ENCODE measurements at regions not wholly inside any gene's neighbourhood (a gene's known extent, or its start where the extent isn't known, plus 50 kb on each side); places are given as distances from the start of the nearest gene placed in this dataset.

DNA sequence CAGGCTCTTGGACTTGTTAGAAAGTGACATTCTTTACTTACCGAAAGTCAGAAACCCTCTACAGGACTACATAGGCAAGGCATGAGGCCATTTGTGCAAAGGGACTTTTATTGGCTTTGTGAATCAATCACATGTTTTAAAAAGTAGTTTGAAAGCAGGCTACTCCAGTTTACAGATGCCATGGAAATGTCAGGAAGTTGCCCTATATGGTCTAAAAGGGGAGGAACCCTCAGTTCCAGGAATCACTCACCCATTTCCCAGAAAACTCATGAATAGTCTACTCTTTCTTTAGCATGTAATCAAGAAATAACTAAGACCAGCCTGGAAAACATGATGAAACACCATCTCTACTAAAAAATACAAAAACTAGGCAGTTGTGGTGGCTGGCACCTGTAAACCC lies 51.0 kb upstream of the MKRN3 start:
- Histone ChIP-seq H3K36me3 (ENCODE audit: control insufficient read depth, insufficient read depth, low read length) (no peaks in the 10 kb centered on the region), H3K27me3 (ENCODE audit: control insufficient read depth, insufficient read depth, low read length) (no peaks in the 10 kb centered on the region), H3K4me1 (ENCODE audit: control insufficient read depth, insufficient read depth, low read length) (no peaks in the 10 kb centered on the region), H3K9me3 (ENCODE audit: control insufficient read depth, insufficient read depth, low read depth, low read length) (no peaks in the 10 kb centered on the region), H3K4me3 (ENCODE audit: low read depth in 2 of 2, low read length in 2 of 2) (no peak overlapping the region), H3K27ac (ENCODE audit: low read length) (no peak overlapping the region)
- in situ Hi-C loops (cut with HindIII; ENCODE audit: low pct_unique_long_range_greater_than_20kb, low sequenced_read_pairs): no loop called here
- POLR2A ChIA-PET: no interaction called here
- DNase-seq (ENCODE audit: low read depth, low spot score) (no peak), ATAC-seq (no peak)
- TF ChIP-seq TCF7L2 (IDR thresholded peaks at IDR 0.05; ENCODE audit: low read depth, low read length): no peak
- TF ChIP-seq, protein P1, sequence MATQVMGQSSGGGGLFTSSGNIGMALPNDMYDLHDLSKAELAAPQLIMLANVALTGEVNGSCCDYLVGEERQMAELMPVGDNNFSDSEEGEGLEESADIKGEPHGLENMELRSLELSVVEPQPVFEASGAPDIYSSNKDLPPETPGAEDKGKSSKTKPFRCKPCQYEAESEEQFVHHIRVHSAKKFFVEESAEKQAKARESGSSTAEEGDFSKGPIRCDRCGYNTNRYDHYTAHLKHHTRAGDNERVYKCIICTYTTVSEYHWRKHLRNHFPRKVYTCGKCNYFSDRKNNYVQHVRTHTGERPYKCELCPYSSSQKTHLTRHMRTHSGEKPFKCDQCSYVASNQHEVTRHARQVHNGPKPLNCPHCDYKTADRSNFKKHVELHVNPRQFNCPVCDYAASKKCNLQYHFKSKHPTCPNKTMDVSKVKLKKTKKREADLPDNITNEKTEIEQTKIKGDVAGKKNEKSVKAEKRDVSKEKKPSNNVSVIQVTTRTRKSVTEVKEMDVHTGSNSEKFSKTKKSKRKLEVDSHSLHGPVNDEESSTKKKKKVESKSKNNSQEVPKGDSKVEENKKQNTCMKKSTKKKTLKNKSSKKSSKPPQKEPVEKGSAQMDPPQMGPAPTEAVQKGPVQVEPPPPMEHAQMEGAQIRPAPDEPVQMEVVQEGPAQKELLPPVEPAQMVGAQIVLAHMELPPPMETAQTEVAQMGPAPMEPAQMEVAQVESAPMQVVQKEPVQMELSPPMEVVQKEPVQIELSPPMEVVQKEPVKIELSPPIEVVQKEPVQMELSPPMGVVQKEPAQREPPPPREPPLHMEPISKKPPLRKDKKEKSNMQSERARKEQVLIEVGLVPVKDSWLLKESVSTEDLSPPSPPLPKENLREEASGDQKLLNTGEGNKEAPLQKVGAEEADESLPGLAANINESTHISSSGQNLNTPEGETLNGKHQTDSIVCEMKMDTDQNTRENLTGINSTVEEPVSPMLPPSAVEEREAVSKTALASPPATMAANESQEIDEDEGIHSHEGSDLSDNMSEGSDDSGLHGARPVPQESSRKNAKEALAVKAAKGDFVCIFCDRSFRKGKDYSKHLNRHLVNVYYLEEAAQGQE (IDR thresholded peaks at IDR 0.05; ENCODE audit: insufficient read depth in 1 of 2, low read depth in 2 of 2, low read length in 1 of 2): no peak
- TF ChIP-seq, protein P2, sequence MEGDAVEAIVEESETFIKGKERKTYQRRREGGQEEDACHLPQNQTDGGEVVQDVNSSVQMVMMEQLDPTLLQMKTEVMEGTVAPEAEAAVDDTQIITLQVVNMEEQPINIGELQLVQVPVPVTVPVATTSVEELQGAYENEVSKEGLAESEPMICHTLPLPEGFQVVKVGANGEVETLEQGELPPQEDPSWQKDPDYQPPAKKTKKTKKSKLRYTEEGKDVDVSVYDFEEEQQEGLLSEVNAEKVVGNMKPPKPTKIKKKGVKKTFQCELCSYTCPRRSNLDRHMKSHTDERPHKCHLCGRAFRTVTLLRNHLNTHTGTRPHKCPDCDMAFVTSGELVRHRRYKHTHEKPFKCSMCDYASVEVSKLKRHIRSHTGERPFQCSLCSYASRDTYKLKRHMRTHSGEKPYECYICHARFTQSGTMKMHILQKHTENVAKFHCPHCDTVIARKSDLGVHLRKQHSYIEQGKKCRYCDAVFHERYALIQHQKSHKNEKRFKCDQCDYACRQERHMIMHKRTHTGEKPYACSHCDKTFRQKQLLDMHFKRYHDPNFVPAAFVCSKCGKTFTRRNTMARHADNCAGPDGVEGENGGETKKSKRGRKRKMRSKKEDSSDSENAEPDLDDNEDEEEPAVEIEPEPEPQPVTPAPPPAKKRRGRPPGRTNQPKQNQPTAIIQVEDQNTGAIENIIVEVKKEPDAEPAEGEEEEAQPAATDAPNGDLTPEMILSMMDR (IDR thresholded peaks at IDR 0.05): no peak
- TF ChIP-seq SIN3A (IDR thresholded peaks at IDR 0.05; ENCODE audit: borderline replicate concordance, insufficient read depth, low read depth, low read length): no peak
- TF ChIP-seq POLR2AphosphoS5 (IDR thresholded peaks at IDR 0.05; ENCODE audit: low read depth, low read length): no peak
- no TSS peak for BruUV-seq (replicated peaks)
- intact Hi-C loops (cut with micrococcal nuclease; ENCODE audit: unreplicated experiment): no loop called here
- CTCF ChIA-PET: no interaction called here

DNA sequence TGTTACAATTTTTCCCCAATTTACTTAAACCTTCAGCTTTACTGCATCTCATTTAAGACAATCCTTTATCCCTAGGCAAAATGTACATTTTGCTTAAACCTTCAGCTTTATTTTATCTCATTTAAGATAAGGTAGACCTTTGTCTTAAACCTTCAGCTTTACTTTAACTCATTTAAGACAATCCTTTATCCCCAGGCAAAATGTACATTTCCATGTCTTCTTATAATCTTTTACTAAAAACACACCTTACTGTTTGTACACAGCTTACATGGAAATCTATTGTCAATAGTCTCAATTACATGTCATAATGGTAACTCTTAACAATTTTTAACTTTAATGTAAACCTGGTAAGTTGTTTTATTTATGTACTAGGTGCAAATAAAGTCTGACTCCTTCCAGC lies 58.7 kb upstream of the MKRN3 start:
- BruUV-seq (replicated peaks): no TSS peak
- no peaks in the 10 kb centered on the region for H3K27me3 ChIP-seq (ENCODE audit: control insufficient read depth, insufficient read depth, low read length)
- H3K36me3 ChIP-seq (ENCODE audit: control insufficient read depth, insufficient read depth, low read length): no peaks in the 10 kb centered on the region
- in situ Hi-C loops (cut with HindIII; ENCODE audit: low pct_unique_long_range_greater_than_20kb, low sequenced_read_pairs): no loop called here
- ATAC-seq (no peak), DNase-seq (ENCODE audit: low read depth, low spot score) (no peak)
- H3K27ac ChIP-seq (ENCODE audit: low read length): no peak overlapping the region
- H3K4me1 ChIP-seq (ENCODE audit: control insufficient read depth, insufficient read depth, low read length): no peaks in the 10 kb centered on the region
- no peaks in the 10 kb centered on the region for H3K9me3 ChIP-seq (ENCODE audit: control insufficient read depth, insufficient read depth, low read depth, low read length)
- POLR2A ChIA-PET: no interaction called here
- CTCF ChIA-PET: no interaction called here
- no peak overlapping the region for H3K4me3 ChIP-seq (ENCODE audit: low read depth in 2 of 2, low read length in 2 of 2)
- TF ChIP-seq, protein P2 (IDR thresholded peaks at IDR 0.05): no peak
- TF ChIP-seq TCF7L2 (IDR thresholded peaks at IDR 0.05; ENCODE audit: low read depth, low read length): no peak
- no peak for TF ChIP-seq POLR2AphosphoS5 (IDR thresholded peaks at IDR 0.05; ENCODE audit: low read depth, low read length)
- TF ChIP-seq, protein P1 (IDR thresholded peaks at IDR 0.05; ENCODE audit: insufficient read depth in 1 of 2, low read depth in 2 of 2, low read length in 1 of 2): no peak
- no peak for TF ChIP-seq SIN3A (IDR thresholded peaks at IDR 0.05; ENCODE audit: borderline replicate concordance, insufficient read depth, low read depth, low read length)
- intact Hi-C loops (cut with micrococcal nuclease; ENCODE audit: unreplicated experiment): no loop called here
